SH-SY5Y (cell line): ENCODE measurements at regions not wholly inside any gene's neighbourhood (a gene's known extent, or its start where the extent isn't known, plus 50 kb on each side); places are given as distances from the start of the nearest gene placed in this dataset.

Experiments used
- GATA2 ChIP-seq: IDR thresholded peaks from 2 replicates; pipeline ENCODE4 v1.6.1; 2011; ENCODE audit warnings: mild to moderate bottlenecking, low read depth, low read length
- GATA3 ChIP-seq: IDR thresholded peaks from 2 replicates; pipeline ENCODE4 v1.6.1; 2011; ENCODE audit warnings: low read depth, mild to moderate bottlenecking, low read length, moderate library complexity

GRCh38 chr2:144693179-144693578, 173.3 kb upstream of the ZEB2 start:
- no peak for TF ChIP-seq GATA2
- no peak for TF ChIP-seq GATA3
